ENCODE measurements at regions not wholly inside any gene's neighbourhood (a gene's known extent, or its start where the extent isn't known, plus 50 kb on each side); places are given as distances from the start of the nearest gene placed in this dataset.

DNA sequence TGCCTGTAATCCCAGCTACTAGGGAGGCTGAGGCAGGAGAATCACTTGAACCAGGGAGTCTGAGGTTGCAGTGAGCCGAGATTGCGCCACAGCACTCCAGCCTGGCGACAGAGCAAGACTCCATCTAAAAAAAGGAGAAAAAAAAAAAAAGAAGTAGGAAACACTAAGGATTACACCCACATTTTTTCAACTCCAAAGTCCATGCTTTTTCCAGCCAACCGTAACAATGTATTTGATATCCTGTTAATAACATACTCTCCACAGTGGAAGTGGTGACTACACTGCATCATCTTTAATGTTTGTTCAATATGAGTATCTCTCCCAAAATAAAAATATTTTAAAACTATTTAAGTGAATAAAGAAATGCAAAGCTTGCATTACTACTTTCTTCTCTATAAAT, 481.6 kb upstream of the ACVR2A start:
- no peak for DNase-seq (ENCODE audit: low read depth)

DNA sequence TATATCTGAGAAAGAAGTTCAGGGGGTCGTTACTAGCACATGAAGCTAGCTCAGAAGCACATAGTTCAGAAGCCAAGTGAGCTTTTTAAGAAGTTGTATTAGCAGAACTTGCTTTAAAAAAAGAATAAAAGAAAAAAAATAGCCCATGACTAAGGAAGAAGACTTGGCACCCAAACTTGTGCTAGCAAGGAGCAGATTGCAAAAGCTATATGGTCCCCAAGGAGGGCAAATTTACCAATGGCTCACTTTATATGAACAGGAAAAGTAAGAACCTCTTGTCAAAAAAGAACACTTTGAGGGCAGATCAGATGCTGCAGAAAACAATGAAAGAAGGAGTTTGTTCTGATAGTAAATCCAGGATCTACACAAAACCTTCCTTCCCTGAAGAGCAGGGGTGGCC, 486.5 kb upstream of the ACVR2A start:
- no peak for DNase-seq (ENCODE audit: low read depth)

GRCh38 chr2:147356157-147356556, 488.7 kb upstream of the ACVR2A start:
- no peak for DNase-seq (ENCODE audit: low read depth)

GRCh38 chr2:147355706-147356105, 489.1 kb upstream of the ACVR2A start:
- no peak for DNase-seq (ENCODE audit: low read depth)

- DNase-seq (ENCODE audit: low read depth): no peak
Measured at GRCh38 chr2:147353072-147353381, 491.8 kb upstream of the ACVR2A start.

DNA sequence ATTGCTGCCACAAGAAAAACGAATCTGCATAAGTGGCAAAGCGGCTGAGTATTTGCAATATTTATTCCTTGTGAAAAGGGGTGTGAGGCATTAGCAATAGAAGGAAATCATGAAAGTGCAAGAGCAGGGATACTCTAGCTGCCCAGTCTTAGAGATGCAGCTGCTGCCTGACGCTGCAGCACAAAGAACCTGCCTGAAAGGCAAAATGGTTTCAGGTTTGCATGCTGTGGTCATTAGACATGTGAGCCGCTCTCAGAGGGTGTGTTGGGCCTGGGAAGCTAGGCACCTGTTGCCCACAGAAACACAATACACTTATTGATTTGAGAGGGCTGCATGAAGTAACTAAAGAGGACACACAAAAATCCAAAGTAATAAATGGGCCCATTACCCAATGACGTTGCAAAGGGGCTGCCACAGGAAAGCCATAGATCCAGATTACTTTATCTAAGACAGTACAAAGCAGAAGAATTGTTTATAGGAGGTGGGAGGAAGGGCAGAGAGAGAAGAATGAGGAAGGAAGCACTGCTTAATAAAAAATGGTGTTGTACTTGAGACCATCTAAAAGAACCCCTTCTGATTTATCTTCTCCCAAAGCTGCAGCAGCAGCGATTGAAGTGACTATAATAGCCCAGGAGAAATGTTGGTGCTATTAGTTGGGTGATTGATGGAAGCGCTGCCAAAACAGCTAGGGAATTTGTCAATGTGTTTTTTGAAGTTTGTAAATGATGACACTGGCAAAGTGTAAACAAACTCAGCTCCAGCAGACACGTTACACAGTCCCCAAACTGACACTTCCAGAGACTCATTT, 492.4 kb upstream of the ACVR2A start:
- no peak for DNase-seq (ENCODE audit: low read depth)

- no peak for DNase-seq (ENCODE audit: low read depth)
Measured at GRCh38 chr2:147351784-147352183, 493.0 kb upstream of the ACVR2A start.

GRCh38 chr2:147348931-147349555, 495.8 kb upstream of the ACVR2A start:
- DNase-seq (ENCODE audit: low read depth): no peak

DNA sequence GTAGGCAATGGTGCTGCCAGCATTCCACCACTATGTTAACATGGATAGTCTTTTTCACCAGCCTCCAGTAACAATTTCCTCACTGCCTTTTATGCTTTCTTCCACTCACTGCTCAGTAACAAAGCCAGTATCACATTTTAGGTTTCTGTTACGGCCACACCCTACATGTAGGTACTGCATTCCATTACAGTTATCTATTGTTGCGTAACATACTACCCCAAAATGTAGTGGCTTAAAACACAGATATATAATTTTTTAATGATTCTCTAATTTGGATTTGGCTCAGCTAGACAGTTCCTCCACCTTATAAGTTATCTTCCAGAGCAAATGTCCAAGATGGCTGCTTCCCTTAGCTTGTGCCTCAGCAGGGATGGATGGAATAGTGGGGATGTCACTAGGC, 498.7 kb upstream of the ACVR2A start:
- DNase-seq (ENCODE audit: low read depth): no peak

DNA sequence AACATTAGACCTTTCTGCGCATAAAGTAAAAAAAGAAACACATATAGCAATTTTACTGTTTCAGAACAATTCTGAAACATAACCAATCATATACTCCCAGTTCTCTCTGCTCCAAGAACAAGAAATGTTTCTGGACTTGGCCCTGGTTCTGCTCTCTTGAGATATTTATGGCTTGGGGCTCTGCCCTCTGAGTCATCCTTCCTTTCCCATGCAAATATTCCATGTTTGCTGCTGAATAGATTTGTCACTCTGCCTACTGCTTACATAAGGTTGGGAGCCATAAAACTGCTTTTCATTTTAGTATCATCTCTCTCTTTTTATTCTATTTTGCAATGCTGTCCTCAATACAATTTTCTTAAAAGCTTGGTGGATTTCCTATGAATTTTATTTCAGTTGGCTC, 499.6 kb upstream of the ACVR2A start:
- DNase-seq (ENCODE audit: low read depth): no peak

- no peak for DNase-seq (ENCODE audit: low read depth)
Measured at GRCh38 chr2:147342329-147342728, 502.5 kb upstream of the ACVR2A start.

DNA sequence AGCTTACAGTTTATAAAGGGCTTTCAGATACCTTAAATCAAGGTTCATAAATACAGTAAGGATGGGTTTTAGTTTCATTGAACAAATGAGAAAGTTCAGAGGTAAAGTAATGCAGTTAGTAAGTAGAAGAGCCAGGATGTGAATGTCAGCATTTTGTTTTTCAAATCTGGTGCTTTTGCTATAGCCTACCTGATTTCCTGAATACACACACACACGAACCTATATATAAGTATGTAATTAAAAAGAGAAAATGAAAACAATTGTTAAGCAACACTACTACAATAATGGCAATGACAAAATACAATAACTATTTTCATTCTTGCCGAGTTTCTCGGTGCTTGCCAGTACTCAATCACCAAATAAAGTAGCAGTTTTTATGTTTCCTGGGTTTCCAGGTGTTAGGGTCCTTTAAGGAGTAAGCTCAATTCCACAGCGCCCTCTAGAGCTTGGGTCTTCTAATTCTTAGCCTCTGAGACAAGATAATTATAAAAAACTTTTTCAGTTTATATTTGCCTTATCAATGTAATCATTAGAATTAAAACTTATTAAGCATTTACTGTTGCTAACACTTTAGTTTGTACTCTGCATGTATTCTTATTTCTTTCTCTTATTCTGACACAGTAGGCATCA, 512.9 kb upstream of the ACVR2A start:
- peak; percentile 29 for DNase-seq (ENCODE audit: low read depth)

- DNase-seq (ENCODE audit: low read depth): no peak
Measured at GRCh38 chr2:147330925-147331324, 513.9 kb upstream of the ACVR2A start.

DNA sequence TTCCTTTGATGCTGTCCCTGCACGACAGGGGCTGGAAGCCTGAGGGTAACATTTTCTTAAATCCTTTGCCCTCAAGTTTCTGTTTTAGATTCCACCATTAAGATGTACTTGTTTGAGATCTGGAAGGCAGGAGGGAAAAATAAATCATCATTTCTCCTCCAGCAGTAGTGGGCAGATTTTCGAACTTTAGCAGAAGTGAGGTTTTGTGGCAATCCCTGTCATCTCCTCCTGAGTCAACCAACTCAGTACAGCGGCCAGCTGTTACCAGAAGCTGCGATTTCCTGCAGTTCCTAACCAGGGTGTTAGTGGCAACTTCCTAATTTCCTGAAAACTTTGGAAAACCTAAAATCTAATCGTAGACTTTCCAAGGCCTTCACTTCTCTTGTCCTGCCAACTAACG, 517.2 kb upstream of the ACVR2A start:
- DNase-seq (ENCODE audit: low read depth): no peak

DNA sequence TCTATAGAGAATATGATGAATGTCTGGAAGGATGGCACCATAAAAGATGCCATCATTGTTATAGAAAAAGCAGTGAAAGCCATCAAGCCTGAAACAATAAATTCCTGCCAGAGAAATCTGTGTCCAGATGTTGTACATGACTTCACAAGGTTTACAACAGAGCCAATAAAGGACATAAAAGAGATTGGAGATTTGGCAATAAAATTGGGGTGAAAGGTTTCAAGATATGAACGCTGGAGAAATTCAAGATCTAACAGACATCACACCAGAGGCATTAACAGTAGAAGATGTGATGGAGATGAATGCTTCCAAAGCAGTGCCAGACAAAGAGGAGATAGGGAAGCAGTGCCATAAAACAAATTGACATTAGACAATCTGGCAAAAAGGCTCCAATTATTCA, 518.8 kb upstream of the ACVR2A start:
- no peak for DNase-seq (ENCODE audit: low read depth)

DNA sequence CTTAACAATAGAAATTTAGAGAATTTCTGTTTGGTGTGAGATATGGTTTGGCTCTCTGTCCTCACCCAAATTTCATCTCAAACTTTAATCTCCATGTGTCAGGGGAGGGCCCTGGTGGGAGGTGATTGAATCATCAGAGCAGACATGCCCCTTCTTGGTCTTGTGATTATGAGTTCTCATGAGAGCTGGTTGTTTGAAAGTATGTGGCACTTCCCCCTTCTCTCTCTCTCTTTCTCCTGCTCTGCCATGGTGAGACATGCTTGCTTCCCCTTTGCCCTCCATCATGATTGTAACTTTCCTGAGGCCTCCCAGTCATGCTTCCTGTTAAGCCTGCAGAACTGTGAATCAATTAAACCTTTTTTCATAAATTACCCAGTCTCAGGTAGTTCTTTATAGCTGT, 524.7 kb upstream of the ACVR2A start:
- DNase-seq (ENCODE audit: low read depth): no peak

- no peak for DNase-seq (ENCODE audit: low read depth)
Measured at GRCh38 chr2:147311058-147311430, 533.8 kb upstream of the ACVR2A start.

- no peak for DNase-seq (ENCODE audit: low read depth)
Measured at GRCh38 chr2:147310335-147311057, 534.3 kb upstream of the ACVR2A start.

DNA sequence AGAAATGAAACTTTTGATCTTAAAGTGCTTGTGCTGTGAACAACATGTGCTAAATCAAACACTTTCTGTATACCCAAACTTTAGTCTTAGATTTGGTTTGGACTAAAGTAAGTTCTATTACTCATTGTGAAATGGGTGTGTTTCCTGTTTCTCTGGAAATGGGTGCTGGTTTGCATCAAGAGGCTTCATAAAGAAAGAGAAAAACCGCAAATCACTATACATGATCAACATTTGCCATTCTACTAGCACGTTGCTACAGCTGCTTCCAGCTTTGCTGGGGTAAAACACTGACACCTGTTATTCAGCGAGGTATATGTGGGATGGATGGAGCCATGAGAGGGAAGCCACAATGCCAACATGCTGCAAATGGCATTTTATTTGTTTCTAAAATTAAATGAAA, 547.0 kb upstream of the ACVR2A start:
- DNase-seq (ENCODE audit: low read depth): no peak

DNA sequence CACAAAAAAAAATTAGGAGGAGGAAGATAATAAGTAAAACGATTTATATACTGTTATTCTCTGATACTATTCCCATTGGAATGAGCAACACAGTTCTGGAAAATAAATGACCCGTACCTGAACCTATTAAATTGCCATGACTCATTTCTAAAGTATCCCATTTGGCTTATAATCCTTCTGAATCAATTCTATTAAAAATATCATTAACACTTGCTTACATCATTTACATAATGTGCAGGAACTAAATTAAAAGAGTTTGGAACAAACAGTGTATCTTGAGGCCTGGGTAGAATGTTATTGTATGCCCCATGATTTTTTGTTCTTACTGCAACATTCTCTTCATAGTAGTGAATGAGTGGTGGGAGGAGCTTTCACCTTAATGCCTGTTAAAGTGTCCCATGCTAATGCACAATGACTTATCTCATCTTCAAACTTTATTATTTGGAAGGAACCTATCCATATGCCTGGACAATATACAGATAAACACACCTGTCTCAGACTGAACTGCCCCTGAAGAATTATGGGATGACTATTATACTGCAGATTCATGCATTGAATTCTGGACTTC, 549.9 kb upstream of the ACVR2A start:
- no peak for DNase-seq (ENCODE audit: low read depth)

DNA sequence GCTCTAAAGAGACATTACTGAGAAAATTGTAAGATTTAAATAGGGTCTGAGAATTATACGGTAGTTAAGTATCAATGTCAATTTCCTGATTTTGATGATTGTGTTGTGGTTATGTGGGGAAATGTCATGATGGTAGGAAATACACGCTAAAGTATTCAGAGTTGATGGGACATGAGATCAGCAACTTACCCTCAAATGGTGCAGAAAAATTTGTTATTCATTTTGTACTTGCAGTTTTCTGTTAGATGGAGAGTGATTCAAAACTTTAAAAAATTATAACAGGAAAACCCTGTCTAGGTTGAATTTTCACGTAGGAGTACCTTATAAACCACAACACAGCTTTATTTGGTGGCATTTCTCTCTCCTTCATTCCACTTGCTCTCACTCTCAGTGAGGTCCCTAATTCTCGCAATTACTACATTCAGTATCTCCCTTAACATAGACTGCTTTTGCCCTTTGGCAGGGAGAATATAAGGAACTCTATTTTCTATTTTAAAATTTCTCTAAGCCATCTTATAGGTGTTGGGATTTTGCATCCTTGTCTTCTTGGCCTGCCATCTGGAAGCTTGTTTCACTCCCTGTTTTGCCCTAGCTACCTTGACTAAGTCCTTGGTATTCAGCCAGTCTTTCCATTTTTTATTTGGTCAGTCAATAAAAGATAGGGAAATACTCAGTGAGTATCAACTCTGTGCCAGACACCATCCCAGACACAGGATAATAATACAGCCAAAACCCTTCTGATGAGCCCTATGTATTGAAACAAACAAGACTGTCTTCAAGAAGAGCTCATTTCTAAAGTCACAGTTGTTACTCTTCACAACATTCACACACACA, 550.6 kb upstream of the ACVR2A start:
- no peak for DNase-seq (ENCODE audit: low read depth)

DNA sequence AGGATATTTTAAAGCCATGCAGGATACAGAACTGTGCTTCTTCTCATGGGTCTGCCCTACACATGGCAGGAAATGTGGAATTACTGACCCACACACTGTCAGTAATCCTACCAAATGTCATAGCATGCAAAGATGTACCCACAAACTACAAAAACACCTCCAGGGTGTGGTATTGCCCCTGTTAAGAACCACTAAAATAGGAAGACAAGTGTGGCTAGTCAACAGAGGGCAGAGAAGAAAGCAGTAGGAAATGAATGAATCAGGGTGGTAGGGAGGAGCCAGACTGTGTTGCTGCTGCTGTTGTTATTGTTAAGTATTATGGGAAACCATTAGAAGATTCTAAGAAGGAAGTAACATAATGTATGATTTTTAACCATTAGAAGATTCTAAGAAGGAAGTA, 556.7 kb upstream of the ACVR2A start:
- no peak for DNase-seq (ENCODE audit: low read depth)
